ENCODE measurements at regions not wholly inside any gene's neighbourhood (a gene's known extent, or its start where the extent isn't known, plus 50 kb on each side); places are given as distances from the start of the nearest gene placed in this dataset.
"Not testable (repeated sequence)": the region's sequence is repeated elsewhere in the genome, so short reads cannot be mapped to it uniquely, and the experiment has no call there.

DNA sequence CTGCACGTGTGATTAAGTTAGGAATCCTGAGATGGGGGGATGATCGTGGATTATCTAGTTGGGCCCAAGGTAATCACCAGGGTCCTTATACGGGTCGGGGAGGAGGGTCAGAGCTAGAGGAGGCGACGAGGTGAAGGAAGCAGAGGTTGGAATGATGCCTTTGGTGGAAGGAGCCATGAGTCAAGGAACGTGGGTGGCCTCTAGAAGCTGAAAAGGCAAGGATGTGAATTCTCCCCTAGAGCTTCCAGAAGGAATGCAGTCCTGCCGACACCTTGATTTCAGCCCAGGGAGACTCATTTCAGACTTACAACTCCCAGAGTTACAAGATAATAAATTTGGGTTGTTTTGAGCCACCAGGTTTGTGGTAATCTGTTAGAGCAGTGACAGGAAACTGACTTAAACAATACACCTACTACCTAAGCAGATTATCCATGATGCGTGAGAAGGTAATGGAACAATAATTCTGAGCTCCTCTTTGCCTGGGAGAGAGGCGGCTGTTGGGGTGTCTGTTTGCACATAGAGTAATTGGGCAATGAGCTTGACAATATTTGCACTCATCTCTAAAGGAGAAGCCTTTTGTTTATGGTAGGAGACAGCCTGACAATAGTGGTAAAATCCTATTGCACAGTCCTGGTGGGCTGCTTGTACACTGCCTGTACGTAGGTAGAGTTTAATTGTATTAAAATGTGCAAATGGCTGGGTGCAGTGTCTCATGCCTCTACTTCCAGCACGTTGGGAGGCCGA lies 129.3 kb upstream of the IER5L start:
- no peak overlapping the region for H3K4me3 ChIP-seq (replicated peaks; ENCODE audit: low read depth, low read length)
- no peak for DNase-seq (ENCODE audit: low read depth)
- TF ChIP-seq, protein P1, sequence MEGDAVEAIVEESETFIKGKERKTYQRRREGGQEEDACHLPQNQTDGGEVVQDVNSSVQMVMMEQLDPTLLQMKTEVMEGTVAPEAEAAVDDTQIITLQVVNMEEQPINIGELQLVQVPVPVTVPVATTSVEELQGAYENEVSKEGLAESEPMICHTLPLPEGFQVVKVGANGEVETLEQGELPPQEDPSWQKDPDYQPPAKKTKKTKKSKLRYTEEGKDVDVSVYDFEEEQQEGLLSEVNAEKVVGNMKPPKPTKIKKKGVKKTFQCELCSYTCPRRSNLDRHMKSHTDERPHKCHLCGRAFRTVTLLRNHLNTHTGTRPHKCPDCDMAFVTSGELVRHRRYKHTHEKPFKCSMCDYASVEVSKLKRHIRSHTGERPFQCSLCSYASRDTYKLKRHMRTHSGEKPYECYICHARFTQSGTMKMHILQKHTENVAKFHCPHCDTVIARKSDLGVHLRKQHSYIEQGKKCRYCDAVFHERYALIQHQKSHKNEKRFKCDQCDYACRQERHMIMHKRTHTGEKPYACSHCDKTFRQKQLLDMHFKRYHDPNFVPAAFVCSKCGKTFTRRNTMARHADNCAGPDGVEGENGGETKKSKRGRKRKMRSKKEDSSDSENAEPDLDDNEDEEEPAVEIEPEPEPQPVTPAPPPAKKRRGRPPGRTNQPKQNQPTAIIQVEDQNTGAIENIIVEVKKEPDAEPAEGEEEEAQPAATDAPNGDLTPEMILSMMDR (IDR thresholded peaks at IDR 0.05; ENCODE audit: low read length, missing control alignments) = no peak

- H3K4me3 ChIP-seq (replicated peaks; ENCODE audit: low read depth, low read length) = no peak overlapping the region
- no peak for DNase-seq (ENCODE audit: low read depth)
- TF ChIP-seq, protein P1 (IDR thresholded peaks at IDR 0.05; ENCODE audit: low read length, missing control alignments) = no peak
These were observed 128.4 kb upstream of the IER5L start for GRCh38 chr9:129306318-129306973.

DNA sequence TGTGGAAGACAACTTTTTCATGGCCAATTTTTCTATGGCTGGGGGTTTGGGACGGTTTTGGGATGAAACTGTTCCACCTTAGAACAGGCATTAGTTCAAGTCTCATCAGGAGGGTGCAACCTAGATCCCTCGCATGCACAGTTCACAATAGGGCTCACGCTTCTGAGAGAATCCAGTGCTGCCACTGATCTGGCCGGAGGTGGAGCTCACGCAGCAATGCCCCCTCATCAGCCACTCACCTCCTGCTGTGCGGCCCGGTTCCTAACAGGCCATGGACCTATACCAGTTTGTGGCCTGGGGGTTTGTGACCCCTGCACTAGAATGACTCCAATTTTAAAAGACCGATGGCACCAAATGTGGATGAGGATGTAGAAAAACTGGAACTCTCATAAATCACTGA lies 127.2 kb upstream of the IER5L start:
- H3K4me3 ChIP-seq (replicated peaks; ENCODE audit: low read depth, low read length) = no peak overlapping the region
- DNase-seq (ENCODE audit: low read depth) = no peak
- TF ChIP-seq, protein P1 (IDR thresholded peaks at IDR 0.05; ENCODE audit: low read length, missing control alignments) = no peak

DNA sequence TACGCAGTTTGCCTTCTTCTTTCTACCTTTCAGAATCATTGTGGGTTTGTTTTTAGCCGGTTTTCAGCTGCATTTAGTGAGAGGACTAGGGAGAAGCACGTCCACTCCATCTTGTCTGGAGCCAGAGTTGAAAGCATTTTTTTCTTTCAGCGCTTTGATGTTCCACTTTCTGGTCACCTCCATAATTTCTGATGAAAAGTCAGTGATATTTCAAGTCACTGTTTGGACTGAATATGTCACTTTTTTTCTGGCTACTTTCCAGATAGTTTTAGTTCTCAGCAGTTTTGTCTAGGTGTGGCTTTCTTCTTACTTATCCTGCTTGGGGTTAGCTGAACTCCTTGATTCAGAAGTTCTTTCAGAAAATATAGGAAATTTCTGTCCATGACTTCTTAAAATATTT lies 123.9 kb upstream of the IER5L start:
- H3K4me3 ChIP-seq (replicated peaks; ENCODE audit: low read depth, low read length) = no peak overlapping the region
- TF ChIP-seq, protein P1 (IDR thresholded peaks at IDR 0.05; ENCODE audit: low read length, missing control alignments) = no peak
- no peak for DNase-seq (ENCODE audit: low read depth)

GRCh38 chr9:129296195-129296594 lies 118.1 kb upstream of the IER5L start:
- not testable (repeated sequence) for DNase-seq (ENCODE audit: low read depth); H3K4me3 ChIP-seq (replicated peaks; ENCODE audit: low read depth, low read length)

DNA sequence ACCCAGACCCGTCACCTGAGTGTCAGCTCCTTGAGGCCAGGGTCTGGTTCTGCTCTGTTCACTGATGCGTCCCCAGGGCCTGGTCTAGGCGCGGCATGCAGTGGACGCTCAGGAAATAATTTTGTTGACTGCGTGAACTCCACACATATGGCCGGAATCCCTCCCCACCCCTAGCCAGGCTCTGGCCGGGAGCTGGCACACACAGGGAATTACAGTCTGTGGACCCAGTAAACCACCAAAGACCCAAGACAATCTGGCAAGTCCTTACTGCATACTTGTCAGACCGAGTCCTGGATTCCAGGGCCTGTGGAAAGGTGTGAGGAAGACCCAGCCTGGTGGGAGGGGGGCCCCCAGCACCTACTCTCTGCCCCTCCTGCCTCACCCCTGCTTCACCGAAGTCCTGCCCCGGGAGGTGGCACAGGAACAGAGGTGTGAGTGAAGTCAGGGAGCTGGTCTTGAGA lies 113.0 kb upstream of the IER5L start:
- TF ChIP-seq, protein P1 (IDR thresholded peaks at IDR 0.05; ENCODE audit: low read length, missing control alignments) = no peak
- no peak for DNase-seq (ENCODE audit: low read depth)
- H3K4me3 ChIP-seq (replicated peaks; ENCODE audit: low read depth, low read length) = no peak overlapping the region

DNA sequence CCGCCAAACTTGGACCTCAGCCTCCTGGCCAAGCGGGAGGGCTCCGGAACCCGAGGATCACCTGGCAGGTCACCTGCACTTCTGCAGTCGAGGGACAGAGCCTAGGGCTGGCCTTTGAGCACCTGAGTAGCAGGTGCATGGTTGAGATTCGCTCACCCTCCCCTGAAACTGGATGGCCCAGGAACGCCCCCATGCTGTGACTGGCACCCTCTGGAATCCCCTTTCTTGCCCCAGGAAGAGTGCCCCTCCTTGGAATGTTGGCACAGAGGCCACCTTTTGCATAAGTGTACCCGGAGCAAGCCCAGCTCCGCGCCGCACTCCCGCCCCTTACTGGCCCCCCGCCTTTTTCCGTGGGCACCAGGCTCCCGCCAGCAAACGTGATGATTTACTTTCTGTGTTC lies 112.5 kb upstream of the IER5L start:
- H3K4me3 ChIP-seq (replicated peaks; ENCODE audit: low read depth, low read length) = no peak overlapping the region
- no peak for DNase-seq (ENCODE audit: low read depth)
- TF ChIP-seq, protein P1 (IDR thresholded peaks at IDR 0.05; ENCODE audit: low read length, missing control alignments) = no peak
